ENCODE measurements at regions not wholly inside any gene's neighbourhood (a gene's known extent, or its start where the extent isn't known, plus 50 kb on each side); places are given as distances from the start of the nearest gene placed in this dataset.

DNA sequence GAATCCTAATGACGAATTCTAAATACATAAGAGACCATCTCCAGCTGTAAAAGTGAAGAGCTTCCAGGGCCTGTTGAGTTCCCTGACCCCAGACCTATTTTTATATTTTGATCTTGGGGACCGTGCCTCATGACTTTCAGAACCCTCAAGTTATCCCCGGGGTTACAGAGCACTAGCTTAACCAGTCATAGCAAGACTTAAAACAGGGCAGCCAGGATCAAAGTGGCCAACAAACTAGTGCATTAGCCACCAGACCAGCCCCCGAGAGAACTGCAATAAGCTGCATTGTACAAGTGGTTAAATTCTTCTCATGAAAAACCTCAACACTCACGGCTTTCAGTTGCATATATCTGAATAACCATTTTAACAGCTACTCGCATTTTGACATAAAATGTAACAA is 183.0 kb downstream of the BARHL2 start:
- H3K27ac ChIP-seq: no peak overlapping the region
- no peaks in the 10 kb centered on the region for H3K36me3 ChIP-seq
- intact Hi-C loops (cut with DNase I): no loop called here
- H3K9me3 ChIP-seq: no peaks in the 10 kb centered on the region
- no peak for DNase-seq
- H3K27me3 ChIP-seq: no peaks in the 10 kb centered on the region
- no peak overlapping the region for H3K4me3 ChIP-seq
- H3K4me1 ChIP-seq (ENCODE audit: insufficient read depth): no peaks in the 10 kb centered on the region
- WGBS, 3 donors: 68 to 80% (median 70%) methylated on average over 6 of the region's 6 CpGs
- TF ChIP-seq, protein P1, sequence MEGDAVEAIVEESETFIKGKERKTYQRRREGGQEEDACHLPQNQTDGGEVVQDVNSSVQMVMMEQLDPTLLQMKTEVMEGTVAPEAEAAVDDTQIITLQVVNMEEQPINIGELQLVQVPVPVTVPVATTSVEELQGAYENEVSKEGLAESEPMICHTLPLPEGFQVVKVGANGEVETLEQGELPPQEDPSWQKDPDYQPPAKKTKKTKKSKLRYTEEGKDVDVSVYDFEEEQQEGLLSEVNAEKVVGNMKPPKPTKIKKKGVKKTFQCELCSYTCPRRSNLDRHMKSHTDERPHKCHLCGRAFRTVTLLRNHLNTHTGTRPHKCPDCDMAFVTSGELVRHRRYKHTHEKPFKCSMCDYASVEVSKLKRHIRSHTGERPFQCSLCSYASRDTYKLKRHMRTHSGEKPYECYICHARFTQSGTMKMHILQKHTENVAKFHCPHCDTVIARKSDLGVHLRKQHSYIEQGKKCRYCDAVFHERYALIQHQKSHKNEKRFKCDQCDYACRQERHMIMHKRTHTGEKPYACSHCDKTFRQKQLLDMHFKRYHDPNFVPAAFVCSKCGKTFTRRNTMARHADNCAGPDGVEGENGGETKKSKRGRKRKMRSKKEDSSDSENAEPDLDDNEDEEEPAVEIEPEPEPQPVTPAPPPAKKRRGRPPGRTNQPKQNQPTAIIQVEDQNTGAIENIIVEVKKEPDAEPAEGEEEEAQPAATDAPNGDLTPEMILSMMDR (IDR thresholded peaks at IDR 0.05): no peak
- no peak for TF ChIP-seq POLR2A (IDR thresholded peaks at IDR 0.05)
- TF ChIP-seq EP300 (IDR thresholded peaks at IDR 0.05): no peak

DNA sequence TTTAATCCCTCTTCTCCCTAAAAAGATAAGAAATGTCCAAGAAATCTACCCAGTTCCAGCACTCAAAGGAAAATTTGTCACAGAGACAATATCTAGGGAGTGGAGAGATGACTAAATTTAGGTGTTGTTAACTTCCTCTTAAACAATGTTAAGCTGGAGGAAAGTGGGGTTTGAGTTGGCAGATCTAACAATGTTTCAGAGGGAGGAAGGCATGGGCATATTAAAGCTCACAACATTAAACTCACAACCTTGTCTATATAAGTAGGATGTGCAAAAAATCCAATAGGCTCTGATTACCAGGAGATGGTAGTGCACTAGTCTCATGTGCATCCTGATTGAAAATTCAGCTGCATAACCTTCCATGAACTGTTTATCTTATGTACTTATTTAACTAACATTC is 190.1 kb downstream of the BARHL2 start:
- Histone ChIP-seq H3K4me1 (ENCODE audit: insufficient read depth) (no peaks in the 10 kb centered on the region), H3K36me3 (no peaks in the 10 kb centered on the region), H3K27ac (no peak overlapping the region), H3K4me3 (no peak overlapping the region), H3K9me3 (no peaks in the 10 kb centered on the region), H3K27me3 (no peaks in the 10 kb centered on the region)
- no peak for DNase-seq
- intact Hi-C loops (cut with DNase I): no loop called here
- TF ChIP-seq EP300 (IDR thresholded peaks at IDR 0.05) (no peak), POLR2A (IDR thresholded peaks at IDR 0.05) (no peak)
- TF ChIP-seq, protein P1 (IDR thresholded peaks at IDR 0.05): no peak

DNA sequence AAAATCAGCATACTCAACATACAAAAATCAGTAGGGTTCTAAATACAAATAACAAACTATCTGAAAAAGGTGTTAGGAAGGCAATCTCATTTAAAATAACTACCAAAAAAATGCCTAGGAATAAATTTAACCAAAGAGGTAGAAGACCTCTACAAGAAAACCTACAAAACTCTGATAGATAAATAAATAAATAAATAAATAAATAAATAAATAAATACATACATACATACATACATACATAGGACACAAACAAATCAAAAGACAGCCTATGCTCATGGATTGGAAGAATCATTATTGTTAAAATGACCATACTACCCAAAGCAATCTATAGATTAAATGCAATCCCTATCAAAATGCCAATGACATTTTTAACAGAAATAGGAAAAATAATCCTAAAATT is 194.7 kb downstream of the BARHL2 start:
- Histone ChIP-seq H3K4me3 (no peak overlapping the region), H3K4me1 (ENCODE audit: insufficient read depth) (no peaks in the 10 kb centered on the region), H3K36me3 (no peaks in the 10 kb centered on the region), H3K27ac (no peak overlapping the region), H3K27me3 (no peaks in the 10 kb centered on the region), H3K9me3 (no peaks in the 10 kb centered on the region)
- intact Hi-C loops (cut with DNase I): no loop called here
- DNase-seq: no peak
- TF ChIP-seq POLR2A (IDR thresholded peaks at IDR 0.05): no peak
- no peak for TF ChIP-seq EP300 (IDR thresholded peaks at IDR 0.05)
- TF ChIP-seq, protein P1 (IDR thresholded peaks at IDR 0.05): no peak

DNA sequence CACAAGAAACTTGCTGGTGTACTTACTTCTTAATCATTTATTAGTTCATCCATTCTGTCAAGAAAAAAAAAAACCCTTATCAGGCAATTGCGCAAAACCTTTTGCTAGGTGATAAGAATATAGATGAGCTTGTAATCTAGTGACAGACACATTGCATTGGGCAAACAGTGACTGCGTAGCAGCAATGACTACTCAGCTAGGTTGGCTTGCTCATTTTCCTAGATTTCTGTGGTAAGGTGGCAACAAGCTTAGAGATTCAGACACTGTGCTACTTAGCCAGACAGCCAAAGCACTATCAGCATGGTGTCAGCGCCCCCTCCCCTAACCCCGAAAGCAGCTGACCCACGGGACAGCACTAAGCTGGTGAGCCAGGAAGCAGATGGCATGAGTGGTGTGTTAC is 203.1 kb downstream of the BARHL2 start:
- no peak for DNase-seq
- Histone ChIP-seq H3K4me3 (no peak overlapping the region), H3K36me3 (no peaks in the 10 kb centered on the region), H3K9me3 (no peaks in the 10 kb centered on the region), H3K27me3 (no peaks in the 10 kb centered on the region), H3K4me1 (ENCODE audit: insufficient read depth) (no peaks in the 10 kb centered on the region), H3K27ac (no peak overlapping the region)
- TF ChIP-seq, protein P1 (IDR thresholded peaks at IDR 0.05): no peak
- WGBS, 3 donors: 81 to 83% (median 83%) methylated on average over 5 of the region's 5 CpGs
- intact Hi-C loops (cut with DNase I): no loop called here

DNA sequence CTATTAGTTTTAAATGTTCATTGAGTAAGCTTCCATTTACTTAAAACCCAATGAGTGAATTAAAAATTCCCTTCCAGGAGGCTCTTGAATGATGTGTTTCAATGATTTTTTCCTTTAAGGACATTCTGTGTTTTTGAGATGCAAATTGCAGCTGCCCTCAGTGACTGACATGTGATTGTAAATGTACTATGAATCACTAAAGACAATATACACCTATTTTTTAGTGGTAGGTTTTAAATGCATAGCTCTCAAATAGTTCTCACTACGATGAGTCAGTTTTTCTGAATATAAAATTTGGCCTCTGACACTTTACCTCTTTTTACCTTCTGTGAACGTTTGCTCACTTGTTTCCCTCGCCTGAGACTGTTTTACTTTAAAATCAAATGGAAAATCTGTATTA is 204.7 kb downstream of the BARHL2 start:
- no peak overlapping the region for H3K27ac ChIP-seq
- H3K9me3 ChIP-seq: no peaks in the 10 kb centered on the region
- H3K4me3 ChIP-seq: no peak overlapping the region
- 53 to 64% (median 53%) methylated on average over 3 of the region's 3 CpGs for WGBS, 3 donors
- DNase-seq: no peak
- H3K4me1 ChIP-seq (ENCODE audit: insufficient read depth): no peaks in the 10 kb centered on the region
- no peaks in the 10 kb centered on the region for H3K36me3 ChIP-seq
- intact Hi-C loops (cut with DNase I): no loop called here
- H3K27me3 ChIP-seq: no peaks in the 10 kb centered on the region
- no peak for TF ChIP-seq EP300 (IDR thresholded peaks at IDR 0.05)
- TF ChIP-seq, protein P1 (IDR thresholded peaks at IDR 0.05): no peak
- no peak for TF ChIP-seq POLR2A (IDR thresholded peaks at IDR 0.05)

Data from ovary (tissue), 7 donors.